Trophoblast cell (in vitro differentiated cells and primary cell): ENCODE measurements at regions not wholly inside any gene's neighbourhood (a gene's known extent, or its start where the extent isn't known, plus 50 kb on each side); places are given as distances from the start of the nearest gene placed in this dataset.
"Not testable (repeated sequence)": the region's sequence is repeated elsewhere in the genome, so short reads cannot be mapped to it uniquely, and the experiment has no call there.

Experiments used
- DNase-seq, 2 donors: peaks; one replicate each; pipeline ENCODE4 v3.0.0-alpha.2; 2016
- H2AFZ ChIP-seq: 2 replicates; pipeline ENCODE4 v1.6.1; 2013; ENCODE audit warnings: low read length, moderate library complexity, mild to moderate bottlenecking; ENCODE audit not compliant: insufficient read depth, poor library complexity
- H2AK5ac ChIP-seq: 2 replicates; pipeline ENCODE4 v1.6.1; 2013; ENCODE audit warnings: mild to moderate bottlenecking, low read length
- H2BK120ac ChIP-seq: 2 replicates; pipeline ENCODE4 v1.6.1; 2013; ENCODE audit warnings: low read length, mild to moderate bottlenecking, moderate library complexity; ENCODE audit not compliant: insufficient read depth, poor library complexity
- H2BK12ac ChIP-seq: 2 replicates; pipeline ENCODE4 v1.6.1; 2013; ENCODE audit warnings: mild to moderate bottlenecking, low read length, moderate library complexity
- H2BK5ac ChIP-seq: 2 replicates; pipeline ENCODE4 v1.6.1; 2013; ENCODE audit warnings: low read length, low read depth, moderate library complexity, mild to moderate bottlenecking; ENCODE audit not compliant: poor library complexity
- H3K14ac ChIP-seq: 2 replicates; pipeline ENCODE4 v1.6.1; 2013; ENCODE audit warnings: mild to moderate bottlenecking, low read length
- H3K18ac ChIP-seq: 2 replicates; pipeline ENCODE4 v1.6.1; 2013; ENCODE audit warnings: mild to moderate bottlenecking, low read length
- H3K23ac ChIP-seq: 2 replicates; pipeline ENCODE4 v1.6.1; 2013; ENCODE audit warnings: low read length
- H3K27ac ChIP-seq: 2 replicates; pipeline ENCODE4 v1.5.1; 2013; ENCODE audit warnings: low read depth, mild to moderate bottlenecking, inconsistent platforms, low read length, moderate library complexity
- H3K27me3 ChIP-seq: 2 replicates; pipeline ENCODE4 v1.6.1; 2013; ENCODE audit warnings: inconsistent platforms, mild to moderate bottlenecking, low read length, moderate library complexity; ENCODE audit not compliant: insufficient read depth
- H3K36me3 ChIP-seq, 2 experiments: 1 replicate in 1 of 2; 2 replicates in 1 of 2; pipeline ENCODE4 v1.6.1; 2013; ENCODE audit warnings: low read length in 2 of 2, mild to moderate bottlenecking in 2 of 2, moderate library complexity in 1 of 2; ENCODE audit not compliant: insufficient read depth in 2 of 2, control insufficient read depth in 1 of 2
- H3K4ac ChIP-seq: 2 replicates; pipeline ENCODE4 v1.6.1; 2013; ENCODE audit warnings: low read depth, mild to moderate bottlenecking, low read length, moderate library complexity
- H3K4me1 ChIP-seq, 2 experiments: 1 replicate in 1 of 2; 2 replicates in 1 of 2; pipeline ENCODE4 v1.6.1; 2013; ENCODE audit warnings: low read length in 2 of 2, mild to moderate bottlenecking in 2 of 2, moderate library complexity in 1 of 2; ENCODE audit not compliant: insufficient read depth in 2 of 2, control insufficient read depth in 1 of 2
- H3K4me2 ChIP-seq: 2 replicates; pipeline ENCODE4 v1.6.1; 2013; ENCODE audit warnings: inconsistent platforms, mild to moderate bottlenecking, low read length, moderate library complexity
- H3K4me3 ChIP-seq: 2 replicates; pipeline ENCODE4 v1.5.1; 2013; ENCODE audit warnings: mild to moderate bottlenecking, low read depth, low read length, inconsistent platforms
- H3K79me1 ChIP-seq: one replicate; pipeline ENCODE4 v1.6.1; 2013; ENCODE audit warnings: low read length
- H3K79me2 ChIP-seq: 2 replicates; pipeline ENCODE4 v1.6.1; 2013; ENCODE audit warnings: low read length, mild to moderate bottlenecking; ENCODE audit not compliant: control insufficient read depth, insufficient read depth, poor library complexity
- H3K9ac ChIP-seq: 2 replicates; pipeline ENCODE4 v1.6.1; 2013; ENCODE audit warnings: mild to moderate bottlenecking, low read length
- H3K9me3 ChIP-seq: 2 replicates; pipeline ENCODE4 v1.6.1; 2013; ENCODE audit warnings: low read depth, mild to moderate bottlenecking, control low read depth, inconsistent platforms, low read length; ENCODE audit not compliant: insufficient read depth
- H4K12ac ChIP-seq: 2 replicates; pipeline ENCODE4 v1.6.1; 2013; ENCODE audit warnings: low read depth, mild to moderate bottlenecking, low read length, moderate library complexity
- H4K8ac ChIP-seq: 2 replicates; pipeline ENCODE4 v1.6.1; 2013; ENCODE audit warnings: low read depth, mild to moderate bottlenecking, low read length, moderate library complexity
- H4K91ac ChIP-seq: one replicate; pipeline ENCODE4 v1.6.1; 2013; ENCODE audit warnings: low read depth, mild to moderate bottlenecking, low read length, moderate library complexity
- WGBS: extraction: QIAGEN DNeasy Blood & Tissue Kit; methylation state at CpG from one replicate; pipeline ENCODE4 v1.1.7; 2013; ENCODE audit warnings: missing lambda C conversion rate; ENCODE audit not compliant: insufficient read length, insufficient coverage; ENCODE audit errors: extremely low coverage; 5-methylcytosine and 5-hydroxymethylcytosine counted together

GRCh38 chrX:45982958-45983727 is 562.1 kb downstream of the ZNF674 start:
- not testable (repeated sequence) for H4K12ac ChIP-seq, H3K4me3 ChIP-seq, H3K27ac ChIP-seq, H3K18ac ChIP-seq, H3K23ac ChIP-seq, H2BK5ac ChIP-seq, H3K4me1 ChIP-seq, H4K91ac ChIP-seq, H3K4me2 ChIP-seq, H3K14ac ChIP-seq, H3K79me1 ChIP-seq, DNase-seq, H2BK120ac ChIP-seq, H3K9me3 ChIP-seq, H2AK5ac ChIP-seq, H3K9ac ChIP-seq, H2BK12ac ChIP-seq, H3K27me3 ChIP-seq, H4K8ac ChIP-seq, H3K4ac ChIP-seq, H3K36me3 ChIP-seq, H3K79me2 ChIP-seq, H2AFZ ChIP-seq
- no CpG with 5 or more reads among the region's 14 CpGs for WGBS

- Histone ChIP-seq H4K12ac (no peak overlapping the region), H3K14ac (no peak overlapping the region), H2BK120ac (no peak overlapping the region), H3K27ac (no peak overlapping the region), H3K4ac (no peak overlapping the region), H3K4me1 (no peaks in the 10 kb centered on the region), H2AK5ac (no peak overlapping the region), H3K18ac (no peak overlapping the region), H3K79me1 (no peaks in the 10 kb centered on the region), H4K91ac (no peak overlapping the region), H3K4me2 (no peak overlapping the region), H3K9me3 (no peaks in the 10 kb centered on the region), H3K9ac (no peak overlapping the region), H3K36me3 (no peaks in the 10 kb centered on the region), H2BK5ac (no peak overlapping the region), H4K8ac (no peak overlapping the region), H3K23ac (no peak overlapping the region), H3K79me2 (no peaks in the 10 kb centered on the region), H3K4me3 (no peak overlapping the region), H3K27me3 (no peaks in the 10 kb centered on the region), H2BK12ac (no peak overlapping the region), H2AFZ (no peak overlapping the region)
- no peak for DNase-seq
- no CpG with 5 or more reads among the region's 2 CpGs for WGBS
Measured at GRCh38 chrX:45980726-45981125, 564.5 kb downstream of the ZNF674 start.

- Histone ChIP-seq H3K9ac (no peak overlapping the region), H3K4me2 (no peak overlapping the region), H3K79me1 (no peaks in the 10 kb centered on the region), H3K27me3 (no peaks in the 10 kb centered on the region), H4K12ac (no peak overlapping the region), H3K14ac (no peak overlapping the region), H2BK120ac (no peak overlapping the region), H3K23ac (no peak overlapping the region), H3K79me2 (no peaks in the 10 kb centered on the region), H4K8ac (no peak overlapping the region), H3K4ac (no peak overlapping the region), H3K4me3 (no peak overlapping the region), H3K36me3 (no peaks in the 10 kb centered on the region), H3K27ac (no peak overlapping the region), H2AFZ (no peak overlapping the region), H2BK12ac (no peak overlapping the region), H3K18ac (no peak overlapping the region), H3K9me3 (no peaks in the 10 kb centered on the region), H3K4me1 (no peaks in the 10 kb centered on the region), H2BK5ac (no peak overlapping the region), H4K91ac (no peak overlapping the region), H2AK5ac (no peak overlapping the region)
- no peak for DNase-seq
Measured at GRCh38 chrX:45975633-45976032, 569.6 kb downstream of the ZNF674 start.

GRCh38 chrX:45972636-45973035 is 572.6 kb downstream of the ZNF674 start:
- H4K91ac ChIP-seq: no peak overlapping the region
- H4K8ac ChIP-seq: no peak overlapping the region
- no peaks in the 10 kb centered on the region for H3K4me1 ChIP-seq
- H3K36me3 ChIP-seq: no peaks in the 10 kb centered on the region
- no peak overlapping the region for H2AFZ ChIP-seq
- H2BK120ac ChIP-seq: no peak overlapping the region
- no peak overlapping the region for H3K4me2 ChIP-seq
- H2BK12ac ChIP-seq: no peak overlapping the region
- no peaks in the 10 kb centered on the region for H3K27me3 ChIP-seq
- H3K14ac ChIP-seq: no peak overlapping the region
- no peaks in the 10 kb centered on the region for H3K79me1 ChIP-seq
- H3K18ac ChIP-seq: no peak overlapping the region
- no peak overlapping the region for H2BK5ac ChIP-seq
- no peak overlapping the region for H3K4ac ChIP-seq
- H3K9ac ChIP-seq: no peak overlapping the region
- no peak overlapping the region for H2AK5ac ChIP-seq
- DNase-seq: no peak
- no peak overlapping the region for H3K23ac ChIP-seq
- WGBS: no CpG with 5 or more reads among the region's 4 CpGs
- no peaks in the 10 kb centered on the region for H3K79me2 ChIP-seq
- H3K27ac ChIP-seq: no peak overlapping the region
- H4K12ac ChIP-seq: no peak overlapping the region
- no peak overlapping the region for H3K4me3 ChIP-seq
- H3K9me3 ChIP-seq: no peaks in the 10 kb centered on the region
